HG03064 (cell line): ENCODE measurements at regions not wholly inside any gene's neighbourhood (a gene's known extent, or its start where the extent isn't known, plus 50 kb on each side); places are given as distances from the start of the nearest gene placed in this dataset.
"Not testable (repeated sequence)": the region's sequence is repeated elsewhere in the genome, so short reads cannot be mapped to it uniquely, and the experiment has no call there.

Experiments used
- ATAC-seq: cut with Tn5 transposase; IDR thresholded peaks from one replicate; pipeline ENCODE4 v1.9.1; 2021; ENCODE audit warnings: low read depth; ENCODE audit not compliant: unreplicated experiment

DNA sequence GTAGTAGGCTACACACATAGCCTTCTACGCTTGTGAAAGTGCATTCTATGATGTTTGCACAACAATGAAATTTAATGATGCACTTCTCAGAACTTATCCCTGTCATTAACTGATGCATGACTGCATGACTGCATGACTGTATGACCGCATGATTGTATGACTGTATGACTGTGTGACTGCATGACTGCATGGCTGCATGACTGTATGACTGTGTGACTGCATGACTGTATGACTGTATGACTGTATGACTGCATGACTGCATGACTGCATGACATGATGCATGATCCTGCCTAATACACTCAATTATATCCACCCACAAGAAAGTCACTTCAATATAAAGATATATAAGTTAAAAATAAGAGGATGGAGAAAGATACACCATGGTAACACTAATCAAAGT is 365.4 kb upstream of the FSIP2 start:
- ATAC-seq, result no peak

DNA sequence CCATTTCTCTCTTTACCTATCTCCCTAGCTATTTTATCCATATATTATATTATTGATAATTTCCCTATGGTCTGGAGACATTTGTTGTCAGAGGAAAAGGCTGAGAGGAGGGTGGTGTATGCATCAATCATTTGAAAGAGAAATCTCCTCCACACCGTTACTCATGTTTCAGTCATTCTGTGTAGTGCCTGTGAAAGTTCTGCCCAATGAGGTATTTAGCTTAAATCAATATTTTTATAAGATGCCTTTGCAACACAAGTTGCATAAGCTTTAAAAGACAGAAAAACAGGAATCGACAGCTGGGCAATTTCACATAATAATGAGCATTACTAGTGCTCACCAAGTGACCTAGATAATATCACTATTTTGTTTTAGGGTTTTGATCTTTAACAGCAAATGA is 363.7 kb upstream of the FSIP2 start:
- no peak for ATAC-seq

DNA sequence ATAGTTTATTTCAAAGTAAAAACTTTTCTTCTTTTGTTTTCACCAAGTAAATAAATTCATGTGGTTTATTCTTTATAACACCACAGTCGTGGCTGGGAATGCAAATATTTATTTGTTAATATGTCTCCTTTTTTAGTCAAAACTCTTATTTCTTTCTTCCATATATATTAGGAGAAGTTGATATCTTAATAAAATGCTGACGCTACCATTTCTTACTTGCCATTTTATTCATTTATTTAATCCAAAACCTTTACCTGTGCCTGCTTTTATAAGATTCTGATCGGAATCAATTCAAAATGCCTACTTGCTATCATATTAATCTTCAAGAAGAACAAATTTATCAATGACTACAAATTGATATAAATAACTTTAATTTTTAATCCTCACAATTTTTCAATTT is 362.9 kb upstream of the FSIP2 start:
- no peak for ATAC-seq

DNA sequence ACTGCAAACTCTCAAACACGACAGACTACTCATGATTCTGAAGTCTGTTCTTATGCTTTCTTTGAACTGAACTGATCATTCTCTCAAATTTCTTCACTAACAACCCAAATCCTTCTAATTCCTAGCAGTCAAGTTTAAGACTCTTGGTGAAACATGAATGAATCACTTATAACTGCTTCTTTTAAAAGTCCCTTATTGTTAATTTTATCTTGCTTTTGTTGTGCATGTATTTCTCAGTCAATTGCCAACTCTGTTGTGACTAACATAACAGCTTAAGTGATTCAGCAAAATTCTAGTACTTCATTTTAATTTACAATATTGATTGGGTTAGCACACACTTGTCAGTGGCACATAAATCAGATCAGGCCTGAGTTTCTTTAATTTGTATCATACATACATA is 357.0 kb upstream of the FSIP2 start:
- ATAC-seq, result no peak

DNA sequence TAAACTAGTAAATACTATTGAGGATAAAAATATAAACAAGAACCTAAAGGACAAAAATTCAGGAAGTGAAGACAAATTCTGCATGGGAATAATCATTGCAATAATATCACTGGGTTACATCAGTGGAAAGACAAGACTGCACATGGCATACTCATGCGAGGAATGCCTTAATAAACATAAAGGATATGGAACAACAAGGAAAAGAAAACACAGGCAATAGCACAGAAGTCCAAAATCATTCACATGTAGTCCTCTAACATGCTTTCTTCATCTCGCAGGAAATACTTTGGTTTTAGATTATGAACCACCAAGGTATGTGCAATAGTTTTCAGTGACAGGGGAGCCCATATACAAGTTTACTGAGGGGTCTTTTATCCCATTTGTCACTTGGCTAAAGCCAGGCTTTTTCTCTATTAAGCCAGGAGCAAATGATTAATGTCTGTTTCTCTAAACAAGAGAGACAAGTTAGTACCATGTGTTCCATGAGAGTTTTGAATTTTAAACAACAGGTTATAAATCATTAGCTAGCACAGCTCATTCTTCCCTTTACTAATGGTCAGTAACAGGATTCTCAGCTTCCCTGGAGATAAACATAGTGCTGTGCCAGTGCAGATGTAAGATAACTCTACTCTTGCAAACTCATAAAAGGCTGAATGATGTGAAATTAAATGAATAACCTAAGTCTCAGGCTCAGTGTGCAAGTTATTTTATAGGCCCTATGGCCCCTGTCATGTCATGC is 353.6 kb upstream of the FSIP2 start:
- no peak for ATAC-seq

DNA sequence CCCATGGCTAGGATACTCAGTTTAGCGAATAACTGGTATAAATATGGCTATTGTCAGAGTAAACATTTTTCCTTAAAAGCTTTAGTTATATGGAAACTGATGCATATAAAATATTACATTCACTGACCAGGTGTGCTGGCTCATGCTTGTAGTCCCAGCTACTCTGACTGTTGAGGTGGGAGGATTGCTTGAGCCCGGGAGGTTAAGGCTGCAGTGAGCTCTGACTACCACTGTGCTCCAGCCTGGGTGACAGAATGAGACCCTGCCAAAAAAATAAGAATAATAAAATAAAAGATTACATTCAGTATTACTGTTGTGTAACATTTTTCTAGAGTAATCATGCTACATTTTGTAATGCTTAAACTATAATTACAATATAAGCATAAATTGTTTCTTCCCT is 350.4 kb upstream of the FSIP2 start:
- no peak for ATAC-seq

DNA sequence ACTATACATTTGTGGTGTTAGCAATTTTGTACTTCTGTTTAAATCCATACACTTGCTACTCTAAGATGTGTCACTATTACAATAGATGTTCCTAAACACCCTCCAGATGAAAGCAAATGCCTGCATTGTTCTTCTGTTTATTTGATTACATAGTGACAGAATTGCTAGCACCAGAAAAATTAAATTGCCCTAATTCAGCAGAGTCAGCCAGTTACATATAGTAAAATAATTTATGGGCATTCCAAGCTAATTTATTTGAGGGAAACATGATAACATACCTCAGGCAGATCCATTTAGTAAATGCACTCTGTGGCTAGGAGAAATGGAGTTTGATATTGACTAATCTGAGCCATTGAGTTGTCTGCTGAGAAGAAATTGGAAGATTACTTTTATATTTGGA is 347.1 kb upstream of the FSIP2 start:
- no peak for ATAC-seq

DNA sequence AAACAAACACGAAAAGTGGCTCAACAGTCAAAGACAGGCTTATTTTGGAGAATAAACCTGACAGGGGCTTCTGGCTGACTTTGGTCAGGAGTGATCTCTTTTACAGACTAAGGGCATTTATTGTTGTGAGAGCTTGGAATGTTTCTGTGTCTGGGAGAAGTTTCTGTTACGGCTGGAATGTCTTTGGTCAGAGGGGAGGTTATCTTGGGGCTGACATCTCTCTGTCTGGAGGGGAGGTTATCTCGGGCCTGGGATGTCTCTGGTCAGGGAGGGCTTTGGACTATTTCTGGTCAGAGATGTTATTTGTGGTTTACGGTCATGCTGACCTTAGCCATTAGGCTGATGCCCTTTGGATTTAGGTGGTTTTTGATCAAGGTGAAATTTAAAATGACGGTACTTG is 345.5 kb upstream of the FSIP2 start:
- no peak for ATAC-seq

DNA sequence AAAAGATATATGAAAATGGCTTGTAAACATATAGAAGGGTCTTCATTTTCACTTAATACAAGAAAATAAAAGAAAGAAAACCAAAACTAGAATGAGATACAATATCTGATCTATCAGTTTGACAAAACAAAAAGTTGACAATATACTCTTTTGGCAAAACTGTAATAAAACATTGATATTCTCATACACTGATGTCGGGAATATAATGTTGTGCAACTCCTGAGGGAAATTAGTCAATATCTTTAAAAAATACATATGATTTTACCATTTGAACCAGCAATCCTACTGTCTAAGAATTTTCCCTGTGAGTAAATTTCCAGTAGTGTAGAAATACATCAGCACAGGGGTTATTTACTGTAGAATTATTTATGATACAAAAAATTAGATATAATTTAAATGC is 336.1 kb upstream of the FSIP2 start:
- ATAC-seq, result no peak

DNA sequence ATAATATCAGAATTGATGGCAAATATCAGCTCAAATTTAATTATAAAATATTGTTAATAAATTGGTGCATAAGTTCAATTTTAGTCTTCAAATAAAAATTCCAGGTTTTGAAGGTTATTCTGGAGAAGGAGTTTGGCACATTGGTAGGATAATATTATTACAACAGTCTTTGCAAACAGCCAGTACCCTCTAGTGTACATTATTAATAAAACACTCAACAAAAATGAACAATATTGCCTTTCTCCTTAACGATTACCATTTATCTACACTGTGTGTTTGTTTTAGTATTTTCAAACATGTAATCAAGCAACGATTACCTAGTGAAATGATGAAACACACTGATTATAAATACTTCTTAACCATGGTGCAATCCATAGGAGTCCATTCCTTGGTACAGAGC is 334.0 kb upstream of the FSIP2 start:
- ATAC-seq, result no peak

DNA sequence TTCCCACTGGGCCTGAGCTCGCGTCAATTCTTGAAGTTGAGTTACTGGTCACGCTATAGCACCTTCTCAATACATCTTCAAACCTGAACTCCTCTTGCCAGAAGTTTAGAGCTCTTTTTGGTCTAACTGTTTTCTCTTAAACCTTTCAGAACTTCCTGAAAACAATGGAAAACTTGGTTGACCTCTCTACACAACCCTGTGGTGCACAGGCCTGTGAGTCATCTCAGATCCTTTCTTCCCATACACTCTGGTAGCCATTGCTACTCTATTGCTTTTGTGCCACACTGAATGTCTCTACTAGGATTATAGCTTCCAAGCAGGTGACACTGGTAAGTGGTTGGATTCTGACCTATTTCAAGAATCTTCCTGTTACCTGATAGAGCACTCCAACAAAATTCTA is 321.5 kb upstream of the FSIP2 start:
- no peak for ATAC-seq

DNA sequence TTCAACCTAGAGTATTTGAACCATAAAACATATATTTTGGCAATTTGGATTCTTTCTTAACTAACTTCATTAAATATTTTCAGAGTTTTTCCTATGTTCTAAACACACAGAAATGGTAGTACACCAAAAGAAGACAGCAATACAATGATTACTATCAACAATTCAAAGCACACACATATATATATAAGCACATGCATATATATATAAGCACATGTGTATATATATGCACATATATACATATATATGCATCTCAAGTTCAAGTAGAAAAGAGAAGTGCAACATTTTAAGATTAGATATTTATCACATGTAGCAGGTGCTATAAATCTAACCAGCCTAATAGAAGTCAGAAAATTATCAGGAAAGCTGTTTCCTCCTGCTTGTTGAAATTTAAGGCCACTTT is 320.9 kb upstream of the FSIP2 start:
- no peak for ATAC-seq

DNA sequence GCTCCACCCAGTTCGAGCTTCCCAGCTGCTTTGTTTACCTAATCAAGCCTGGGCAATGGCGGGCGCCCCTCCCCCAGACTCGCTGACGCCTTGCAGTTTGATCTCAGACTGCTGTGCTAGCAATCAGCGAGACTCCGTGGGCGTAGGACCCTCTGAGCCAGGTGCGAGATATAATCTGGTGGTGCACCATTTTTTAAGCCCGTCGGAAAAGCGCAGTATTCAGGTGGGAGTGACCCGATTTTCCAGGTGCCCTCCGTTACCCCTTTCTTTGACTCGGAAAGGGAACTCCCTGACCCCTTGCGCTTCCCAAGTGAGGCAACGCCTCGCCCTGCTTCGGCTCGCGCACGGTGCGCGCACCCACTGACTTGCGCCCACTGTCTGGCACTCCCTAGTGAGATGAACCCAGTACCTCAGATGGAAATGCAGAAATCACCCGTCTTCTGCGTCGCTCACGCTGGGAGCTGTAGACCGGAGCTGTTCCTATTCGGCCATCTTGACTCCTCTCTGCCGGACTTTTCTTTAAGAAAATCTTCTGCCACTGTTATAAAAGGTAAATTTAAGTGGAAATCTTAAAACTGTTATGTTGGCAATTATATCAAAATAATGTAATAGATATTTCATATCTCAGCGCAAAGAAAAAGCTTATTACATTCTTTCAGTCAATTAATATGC is 313.5 kb upstream of the FSIP2 start:
- not testable (repeated sequence) for ATAC-seq

DNA sequence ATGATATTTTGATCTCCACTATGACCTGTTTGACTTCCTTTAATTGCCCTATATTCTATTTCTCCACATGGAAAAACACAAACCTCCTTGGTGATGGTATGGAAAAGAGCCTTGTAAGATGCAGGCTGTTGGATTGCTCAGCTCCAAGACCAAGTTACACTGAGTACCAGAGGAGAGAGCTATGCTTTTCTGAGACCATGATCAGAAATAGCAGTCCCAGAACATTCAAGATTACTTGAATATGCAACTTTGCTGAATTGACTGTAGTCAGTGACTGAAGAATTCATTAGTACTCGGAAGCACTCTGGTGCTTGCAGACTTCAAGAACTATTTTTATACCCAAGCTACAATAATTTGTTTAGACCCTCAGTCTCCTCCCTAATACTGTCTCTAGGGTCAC is 310.6 kb upstream of the FSIP2 start:
- ATAC-seq, result no peak

DNA sequence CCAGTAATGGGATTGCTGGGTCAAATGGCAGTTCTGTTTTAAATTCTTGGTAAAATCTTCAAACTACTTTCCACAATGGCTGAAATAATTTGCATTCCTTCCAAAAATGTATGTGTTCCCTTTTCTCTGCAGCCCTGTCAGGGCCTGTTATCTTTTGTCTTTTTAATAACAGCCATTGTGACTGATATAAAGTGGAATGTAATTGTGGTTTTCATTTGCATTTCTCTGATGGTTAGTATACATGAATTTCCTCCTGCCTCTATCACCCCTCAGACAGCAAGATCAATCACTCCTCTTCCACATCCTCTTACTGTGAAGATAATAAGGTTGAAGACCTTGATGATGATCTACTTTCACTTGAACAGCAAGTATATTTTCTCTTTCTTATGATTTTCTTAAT is 304.8 kb upstream of the FSIP2 start:
- no peak for ATAC-seq

DNA sequence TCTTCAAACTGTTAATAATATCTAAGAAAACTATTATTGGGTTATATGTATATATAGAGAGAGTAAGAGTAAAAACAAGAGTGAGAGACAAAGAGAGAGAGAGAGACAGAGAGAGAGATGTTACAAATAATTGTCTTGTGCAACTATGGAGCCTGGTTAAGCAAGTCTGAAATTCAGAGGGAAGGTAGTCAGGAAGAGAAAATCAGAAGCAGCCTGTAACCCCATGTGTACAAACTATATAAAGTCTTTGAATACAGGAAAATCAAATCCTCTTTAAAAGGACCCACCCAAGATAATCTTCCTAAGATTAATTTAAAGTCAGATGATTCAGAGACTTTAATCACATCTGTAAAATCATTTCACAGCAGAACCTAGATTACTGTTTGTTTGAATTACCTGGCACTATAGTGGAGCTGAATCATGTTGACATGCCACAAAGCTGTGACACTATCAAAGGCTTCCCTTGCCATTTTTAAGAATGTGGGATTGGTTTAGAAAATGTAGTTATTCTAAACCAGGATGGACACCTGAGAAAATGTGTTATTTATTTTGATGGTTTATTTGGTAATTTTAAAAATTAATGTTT is 301.7 kb upstream of the FSIP2 start:
- ATAC-seq, result no peak

DNA sequence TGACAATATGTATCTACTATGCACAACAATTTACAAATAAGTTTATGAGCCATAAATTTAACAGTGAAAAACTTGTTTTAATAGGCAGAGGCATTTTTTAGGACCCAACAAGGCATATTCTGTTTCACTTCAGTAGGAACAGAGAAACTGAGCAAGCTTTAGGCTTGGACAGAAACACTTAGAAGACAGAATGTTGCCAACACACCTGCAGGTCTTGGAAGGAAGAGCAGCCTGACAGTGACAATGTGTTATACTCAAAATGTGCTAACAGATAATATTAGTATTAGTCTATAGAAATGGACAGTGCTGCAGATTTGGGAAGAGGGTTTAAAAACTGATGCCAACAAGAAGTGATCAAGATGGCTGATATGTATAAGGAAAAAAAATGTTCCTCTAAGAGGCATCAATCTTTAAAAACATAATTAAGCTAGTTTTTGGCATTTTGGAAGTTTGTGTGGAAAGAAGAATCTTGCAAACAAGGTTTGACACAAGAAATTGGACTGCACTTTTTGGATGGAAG is 297.1 kb upstream of the FSIP2 start:
- no peak for ATAC-seq

DNA sequence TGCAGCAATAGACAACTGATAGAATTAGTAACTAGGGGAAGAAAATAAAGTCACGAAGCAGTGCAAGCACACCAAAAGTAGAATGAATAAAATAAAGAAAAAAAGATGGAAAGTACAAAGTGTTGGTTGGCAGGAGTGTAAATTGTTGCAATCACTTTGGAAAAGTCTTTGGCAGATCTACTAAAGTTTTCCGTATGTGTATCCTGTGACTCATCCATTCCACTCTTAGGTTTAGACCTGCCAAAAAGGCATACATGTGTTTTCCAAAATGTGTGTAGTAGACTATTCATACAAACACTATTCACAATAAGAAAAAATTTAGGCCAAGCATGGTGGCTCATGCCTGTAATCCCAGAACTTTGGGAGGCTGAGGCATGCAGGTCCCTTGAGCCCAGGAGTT is 282.1 kb upstream of the FSIP2 start:
- ATAC-seq, result no peak

DNA sequence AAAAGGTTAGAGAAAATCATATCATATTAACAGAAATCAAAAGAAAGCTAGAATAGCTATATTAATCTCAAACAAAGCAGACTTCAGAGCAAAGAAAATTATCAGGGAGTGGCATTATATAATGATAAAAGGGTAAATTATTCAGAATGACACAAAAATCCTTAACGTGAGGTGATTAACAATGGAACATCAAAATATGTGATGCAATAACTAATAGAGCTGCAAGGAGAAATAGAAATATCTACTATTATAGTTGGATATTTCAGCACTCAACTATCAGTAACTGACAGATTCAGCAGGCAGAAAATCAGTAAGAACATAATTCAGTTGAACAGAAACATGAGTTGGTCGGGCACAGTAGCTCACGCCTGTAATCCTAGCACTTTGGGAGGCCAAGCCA is 275.1 kb upstream of the FSIP2 start:
- ATAC-seq, result no peak

DNA sequence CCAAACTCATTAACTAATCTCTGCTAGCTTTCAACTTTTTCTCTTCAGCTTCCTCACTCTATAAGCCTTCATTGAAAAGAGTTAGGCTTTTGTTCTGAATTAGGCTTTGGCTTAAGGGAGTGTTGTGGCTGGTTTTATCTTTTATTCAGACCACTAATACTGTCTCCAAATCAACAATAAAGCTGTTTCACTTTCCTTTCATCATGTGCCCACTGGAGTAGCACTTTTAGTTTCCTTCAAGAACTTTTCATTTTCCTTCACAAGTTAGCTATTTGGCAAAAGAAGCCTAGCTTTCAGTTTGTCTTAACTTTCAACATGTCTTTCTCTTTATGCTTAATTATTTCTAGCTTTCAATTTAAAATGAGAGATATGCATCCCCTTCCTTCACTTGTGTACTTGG is 271.7 kb upstream of the FSIP2 start:
- ATAC-seq, result no peak

DNA sequence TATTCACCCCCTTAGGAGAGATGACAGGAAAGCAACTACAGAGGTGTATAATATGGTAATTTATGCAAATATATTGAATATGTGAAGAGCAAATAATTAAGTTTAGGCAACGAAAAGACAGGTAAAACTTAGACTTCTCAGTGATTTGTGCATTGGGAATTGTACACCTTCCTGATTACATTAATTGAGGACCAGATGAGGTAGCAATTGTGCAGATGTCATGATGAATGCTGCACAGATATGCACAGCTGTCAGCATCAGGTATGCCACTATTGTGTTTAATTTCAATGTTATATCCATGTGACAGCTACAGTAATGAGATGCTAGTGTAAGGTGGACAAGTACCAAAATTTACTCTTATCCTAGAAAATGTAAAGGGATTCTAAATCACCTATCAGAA is 267.2 kb upstream of the FSIP2 start:
- ATAC-seq, result no peak

DNA sequence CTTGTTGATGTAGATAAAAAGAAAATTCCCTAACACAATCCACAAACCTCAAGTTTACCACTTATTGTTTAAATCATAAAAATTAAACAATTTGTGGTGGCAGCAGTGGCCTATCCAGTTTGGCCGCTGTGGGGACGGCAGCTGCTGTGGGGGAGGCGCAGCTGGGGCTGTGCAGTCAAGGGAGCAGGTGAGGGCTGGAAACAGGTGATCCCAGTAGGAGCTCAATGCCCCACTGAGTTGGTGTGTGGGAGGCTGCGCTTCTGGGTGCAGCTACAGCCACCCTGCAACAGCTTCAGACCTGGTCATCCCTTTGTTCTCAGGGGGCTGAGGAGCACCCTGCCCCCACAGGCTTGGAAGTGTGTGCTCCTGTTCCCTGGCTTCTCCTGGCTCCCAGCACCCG is 266.0 kb upstream of the FSIP2 start:
- no peak for ATAC-seq
